AG04449 (cell line): ENCODE measurements at regions not wholly inside any gene's neighbourhood (a gene's known extent, or its start where the extent isn't known, plus 50 kb on each side); places are given as distances from the start of the nearest gene placed in this dataset.

Experiments used
- CTCF ChIA-PET: fragments of 350-600 bp; formaldehyde crosslinking; extraction: SDS; loops from one replicate; lab custom pipeline; 2021; ENCODE audit warnings: antibody characterized with exemption; lab: Yijun Ruan, JAX
- POLR2A ChIA-PET: fragments of 400-600, 350-600 bp; formaldehyde crosslinking; extraction: SDS; loops from one replicate; lab custom pipeline; 2020; ENCODE audit warnings: antibody characterized with exemption, inconsistent platforms; lab: Yijun Ruan, JAX
- DNase-seq: peaks from one replicate; pipeline ENCODE4 v3.0.0-alpha.2; 2010; ENCODE audit warnings: low read depth, low spot score
- H3K4me3 ChIP-seq: 2 replicates; pipeline ENCODE4 v1.5.1; 2011; ENCODE audit warnings: low read depth, mild to moderate bottlenecking, control low read depth, low read length
- CTCF ChIP-seq: IDR thresholded peaks from one replicate; pipeline ENCODE4 v1.5.1; 2011; ENCODE audit warnings: mild to moderate bottlenecking, moderate library complexity, low read length, control low read depth, inconsistent platforms; ENCODE audit not compliant: insufficient read depth; ENCODE audit errors: missing control alignments

GRCh38 chr9:3660936-3661335 lies 135.1 kb upstream of the RFX3 start:
- no peak overlapping the region for H3K4me3 ChIP-seq
- CTCF ChIA-PET: no interaction called here
- TF ChIP-seq CTCF: no peak
- no peak for DNase-seq
- POLR2A ChIA-PET: no interaction called here

GRCh38 chr9:3659647-3660046 lies 133.8 kb upstream of the RFX3 start:
- CTCF ChIA-PET: no interaction called here
- POLR2A ChIA-PET: no interaction called here
- no peak for TF ChIP-seq CTCF
- H3K4me3 ChIP-seq: no peak overlapping the region
- no peak for DNase-seq

- H3K4me3 ChIP-seq: no peak overlapping the region
- POLR2A ChIA-PET: no interaction called here
- no peak for DNase-seq
Measured at GRCh38 chr9:3658964-3659363, 133.2 kb upstream of the RFX3 start.

GRCh38 chr9:3656224-3656623 lies 130.4 kb upstream of the RFX3 start:
- H3K4me3 ChIP-seq: no peak overlapping the region
- ChIA-PET POLR2A (no interaction called here), CTCF (no interaction called here)
- no peak for DNase-seq
- TF ChIP-seq CTCF: no peak

More at GRCh38 chr9:3658964-3659363, 133.2 kb upstream of the RFX3 start:
- CTCF ChIA-PET: no interaction called here
- no peak for TF ChIP-seq CTCF

GRCh38 chr9:3650994-3651622 lies 125.3 kb upstream of the RFX3 start:
- CTCF ChIA-PET: no interaction called here
- POLR2A ChIA-PET: no interaction called here
- H3K4me3 ChIP-seq: no peak overlapping the region
- DNase-seq: no peak
- no peak for TF ChIP-seq CTCF

GRCh38 chr9:3648722-3649246 lies 123.0 kb upstream of the RFX3 start:
- TF ChIP-seq CTCF: no peak
- DNase-seq: no peak
- ChIA-PET CTCF (no interaction called here), POLR2A (no interaction called here)
- H3K4me3 ChIP-seq: no peak overlapping the region
